Hepatocyte (in vitro differentiated cells): ENCODE measurements at regions not wholly inside any gene's neighbourhood (a gene's known extent, or its start where the extent isn't known, plus 50 kb on each side); places are given as distances from the start of the nearest gene placed in this dataset.

Source experiments
- DNase-seq: peaks from one replicate; pipeline ENCODE4 v3.0.0-alpha.2; 2016; ENCODE audit warnings: low spot score
- H2AFZ ChIP-seq: fragments of 200-600 bp; sonication (generic); 2 replicates; pipeline ENCODE4 v1.6.0; 2016; ENCODE audit warnings: antibody characterized with exemption, mild to moderate bottlenecking
- H3K27ac ChIP-seq: fragments of 200-600 bp; sonication (generic); 2 replicates; pipeline ENCODE4 v1.5.1; 2016; ENCODE audit warnings: mild to moderate bottlenecking
- H3K27me3 ChIP-seq: fragments of 200-600 bp; sonication (generic); 2 replicates; pipeline ENCODE4 v1.6.1; 2016
- H3K36me3 ChIP-seq: fragments of 200-600 bp; sonication (generic); replicated peaks from 2 replicates; pipeline ENCODE4 v1.5.1; 2016; ENCODE audit warnings: low read depth; ENCODE audit not compliant: insufficient read depth
- H3K4me1 ChIP-seq: fragments of 200-600 bp; sonication (generic); 2 replicates; pipeline ENCODE4 v1.5.1; 2016; ENCODE audit warnings: mild to moderate bottlenecking, moderate library complexity; ENCODE audit not compliant: insufficient read depth
- H3K4me2 ChIP-seq: fragments of 200-600 bp; sonication (generic); 2 replicates; pipeline ENCODE4 v1.6.0; 2016
- H3K4me3 ChIP-seq: fragments of 200-600 bp; sonication (generic); 2 replicates; pipeline ENCODE4 v1.5.1; 2016; ENCODE audit warnings: mild to moderate bottlenecking
- H3K79me2 ChIP-seq: fragments of 200-600 bp; sonication (generic); 2 replicates; pipeline ENCODE4 v1.6.0; 2017; ENCODE audit warnings: mild to moderate bottlenecking
- H3K9me2 ChIP-seq: fragments of 200-600 bp; sonication (generic); replicated peaks from 2 replicates; pipeline ENCODE4 v1.6.0; 2017; ENCODE audit warnings: mild to moderate bottlenecking; ENCODE audit not compliant: insufficient read depth
- H3K9me3 ChIP-seq: fragments of 200-600 bp; sonication (generic); 2 replicates; pipeline ENCODE4 v1.5.1; 2016; ENCODE audit warnings: low read depth, mild to moderate bottlenecking
- H4K20me1 ChIP-seq: fragments of 200-600 bp; sonication (generic); 2 replicates; pipeline ENCODE4 v1.6.0; 2016; ENCODE audit warnings: mild to moderate bottlenecking; ENCODE audit not compliant: insufficient read depth, poor library complexity, severe bottlenecking
- EZH2 ChIP-seq: fragments of 200-600 bp; sonication (generic); IDR thresholded peaks from 2 replicates; pipeline ENCODE4 v1.6.1; 2016; ENCODE audit warnings: antibody characterized with exemption, mild to moderate bottlenecking, borderline replicate concordance
- EZH2phosphoT487 ChIP-seq: fragments of 200-600 bp; sonication (generic); IDR thresholded peaks from one replicate; pipeline ENCODE4 v1.6.1; 2018; ENCODE audit warnings: antibody characterized with exemption, mild to moderate bottlenecking, low read depth, moderate library complexity; ENCODE audit not compliant: unreplicated experiment, severe bottlenecking
- WGBS: methylation state at CpG from one replicate; pipeline ENCODE4 v1.1.6; 2016; ENCODE audit warnings: low lambda C conversion rate; ENCODE audit errors: missing lambda C conversion rate; 5-methylcytosine and 5-hydroxymethylcytosine counted together
- TF ChIP-seq, protein P1 (sequence below): fragments of 200-600 bp; sonication (generic); IDR thresholded peaks from 2 replicates; pipeline ENCODE4 v1.5.1; 2016; ENCODE audit warnings: antibody characterized with exemption, mild to moderate bottlenecking; ENCODE audit not compliant: poor library complexity

DNA sequence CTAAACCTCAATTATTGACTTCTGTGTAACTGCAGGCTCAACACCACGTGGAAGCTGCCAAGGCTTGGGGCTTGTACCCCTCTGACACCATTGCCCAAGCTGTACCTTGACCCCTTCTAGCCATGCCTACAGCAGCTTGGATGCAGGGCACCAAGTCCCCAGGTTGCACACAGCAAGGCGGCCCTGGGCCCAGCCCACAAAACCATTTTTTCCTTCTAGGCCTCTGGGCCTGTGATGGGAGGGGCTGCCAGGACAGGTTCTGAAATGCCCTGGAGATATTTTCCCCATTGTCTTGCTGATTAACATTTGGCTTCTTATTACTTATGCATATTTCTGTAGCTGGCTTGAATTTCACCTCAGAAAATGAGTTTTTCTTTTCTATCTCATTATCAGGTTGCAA lies 610.0 kb upstream of the LRRN3 start:
- Histone ChIP-seq H3K9me2 (no peaks in the 10 kb centered on the region), H2AFZ (no peak overlapping the region), H3K79me2 (no peaks in the 10 kb centered on the region), H3K4me3 (no peak overlapping the region), H3K27me3 (no peaks in the 10 kb centered on the region), H4K20me1 (no peaks in the 10 kb centered on the region), H3K36me3 (no peaks in the 10 kb centered on the region), H3K9me3 (no peaks in the 10 kb centered on the region), H3K4me1 (no peaks in the 10 kb centered on the region), H3K4me2 (no peak overlapping the region), H3K27ac (no peak overlapping the region)
- TF ChIP-seq, protein P1, sequence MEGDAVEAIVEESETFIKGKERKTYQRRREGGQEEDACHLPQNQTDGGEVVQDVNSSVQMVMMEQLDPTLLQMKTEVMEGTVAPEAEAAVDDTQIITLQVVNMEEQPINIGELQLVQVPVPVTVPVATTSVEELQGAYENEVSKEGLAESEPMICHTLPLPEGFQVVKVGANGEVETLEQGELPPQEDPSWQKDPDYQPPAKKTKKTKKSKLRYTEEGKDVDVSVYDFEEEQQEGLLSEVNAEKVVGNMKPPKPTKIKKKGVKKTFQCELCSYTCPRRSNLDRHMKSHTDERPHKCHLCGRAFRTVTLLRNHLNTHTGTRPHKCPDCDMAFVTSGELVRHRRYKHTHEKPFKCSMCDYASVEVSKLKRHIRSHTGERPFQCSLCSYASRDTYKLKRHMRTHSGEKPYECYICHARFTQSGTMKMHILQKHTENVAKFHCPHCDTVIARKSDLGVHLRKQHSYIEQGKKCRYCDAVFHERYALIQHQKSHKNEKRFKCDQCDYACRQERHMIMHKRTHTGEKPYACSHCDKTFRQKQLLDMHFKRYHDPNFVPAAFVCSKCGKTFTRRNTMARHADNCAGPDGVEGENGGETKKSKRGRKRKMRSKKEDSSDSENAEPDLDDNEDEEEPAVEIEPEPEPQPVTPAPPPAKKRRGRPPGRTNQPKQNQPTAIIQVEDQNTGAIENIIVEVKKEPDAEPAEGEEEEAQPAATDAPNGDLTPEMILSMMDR = no peak
- TF ChIP-seq EZH2 = no peak
- TF ChIP-seq EZH2phosphoT487 = no peak
- no peak for DNase-seq
- WGBS = 88% methylated on average over 2 of the region's 2 CpGs

DNA sequence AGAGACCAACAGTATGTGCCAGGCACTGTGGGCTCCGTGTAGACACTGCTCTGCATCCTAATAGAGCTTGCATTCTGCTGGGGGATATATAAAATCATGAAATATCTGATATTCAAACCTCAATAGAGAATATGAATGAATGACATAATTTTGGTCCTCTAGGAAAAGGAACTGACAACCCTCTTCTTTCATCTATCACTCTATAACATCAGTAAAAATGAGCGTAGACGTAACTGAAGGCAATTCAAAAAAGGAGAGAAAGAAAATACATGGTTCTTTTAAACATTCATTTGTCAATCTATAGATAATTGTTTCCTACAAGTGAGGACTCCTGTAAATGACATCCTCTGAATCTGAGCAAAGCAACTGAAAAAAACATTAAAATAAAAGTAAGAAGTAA lies 607.4 kb upstream of the LRRN3 start:
- Histone ChIP-seq H3K79me2 (no peaks in the 10 kb centered on the region), H3K9me3 (no peaks in the 10 kb centered on the region), H3K4me3 (no peak overlapping the region), H2AFZ (no peak overlapping the region), H3K4me2 (no peak overlapping the region), H3K4me1 (no peaks in the 10 kb centered on the region), H4K20me1 (no peaks in the 10 kb centered on the region), H3K9me2 (no peaks in the 10 kb centered on the region), H3K36me3 (no peaks in the 10 kb centered on the region), H3K27me3 (no peaks in the 10 kb centered on the region), H3K27ac (no peak overlapping the region)
- 87% methylated on average over 3 of the region's 3 CpGs for WGBS
- DNase-seq = no peak
- TF ChIP-seq EZH2phosphoT487 = no peak
- TF ChIP-seq, protein P1 = no peak
- TF ChIP-seq EZH2 = no peak

DNA sequence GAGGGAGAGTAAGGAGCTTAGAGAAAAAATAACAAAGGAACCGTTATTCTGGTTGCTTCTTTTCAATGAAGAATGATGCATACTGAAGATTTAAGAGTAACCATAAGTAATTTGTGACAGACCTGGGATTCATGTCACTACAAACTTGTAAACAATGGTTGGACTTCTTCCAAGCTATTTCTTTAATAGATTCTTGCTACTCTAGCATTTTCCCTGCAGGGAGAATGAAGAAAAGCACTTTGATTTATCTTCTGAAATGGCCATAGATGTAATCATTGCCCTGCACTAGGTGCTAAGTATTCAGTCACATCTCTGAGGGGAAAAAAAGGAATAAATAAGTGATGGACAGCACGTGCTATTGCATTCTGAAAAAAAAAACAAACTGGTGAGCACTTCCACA lies 606.6 kb upstream of the LRRN3 start:
- Histone ChIP-seq H3K4me3 (no peak overlapping the region), H3K4me2 (no peak overlapping the region), H3K9me2 (no peaks in the 10 kb centered on the region), H3K36me3 (no peaks in the 10 kb centered on the region), H2AFZ (no peak overlapping the region), H3K27ac (no peak overlapping the region), H4K20me1 (no peaks in the 10 kb centered on the region), H3K9me3 (no peaks in the 10 kb centered on the region), H3K27me3 (no peaks in the 10 kb centered on the region), H3K4me1 (no peaks in the 10 kb centered on the region), H3K79me2 (no peaks in the 10 kb centered on the region)
- no peak for DNase-seq
- 69% methylated on average over 2 of the region's 2 CpGs for WGBS
- TF ChIP-seq EZH2phosphoT487 (no peak), EZH2 (no peak)
- TF ChIP-seq, protein P1 = no peak

DNA sequence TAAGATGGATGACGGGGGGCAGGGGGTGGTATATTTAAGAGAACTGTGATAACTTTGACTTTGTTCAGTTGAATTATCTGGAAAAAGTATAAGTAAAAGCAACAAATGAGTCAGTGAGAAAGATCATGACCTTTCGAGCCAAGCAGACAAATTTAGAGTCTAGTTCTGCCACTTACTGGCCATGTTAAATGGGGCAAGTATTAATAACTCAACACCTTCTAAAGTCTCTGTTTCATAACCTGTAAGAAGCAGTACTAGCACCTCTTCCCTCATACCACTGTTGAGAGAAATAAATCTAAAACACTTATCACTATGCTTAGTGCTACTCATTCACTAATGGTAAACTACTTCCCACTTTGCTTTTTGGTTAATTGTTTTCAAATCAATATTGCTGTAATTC lies 604.4 kb upstream of the LRRN3 start:
- Histone ChIP-seq H3K79me2 (no peaks in the 10 kb centered on the region), H3K4me1 (no peaks in the 10 kb centered on the region), H3K4me3 (no peak overlapping the region), H3K4me2 (no peak overlapping the region), H3K9me3 (no peaks in the 10 kb centered on the region), H3K36me3 (no peaks in the 10 kb centered on the region), H2AFZ (no peak overlapping the region), H4K20me1 (no peaks in the 10 kb centered on the region), H3K27ac (no peak overlapping the region), H3K9me2 (no peaks in the 10 kb centered on the region), H3K27me3 (no peaks in the 10 kb centered on the region)
- no peak for DNase-seq
- 89% methylated on average over 2 of the region's 2 CpGs for WGBS
- TF ChIP-seq EZH2phosphoT487 (no peak), EZH2 (no peak)
- TF ChIP-seq, protein P1 = no peak
